Right lobe of liver (tissue), 6 donors: ENCODE measurements at regions not wholly inside any gene's neighbourhood (a gene's known extent, or its start where the extent isn't known, plus 50 kb on each side); places are given as distances from the start of the nearest gene placed in this dataset.

Source experiments
- ATAC-seq, 4 donors: fragments of 200-7000 bp; cut with Tn5 transposase; one replicate each; pipeline ENCODE4 v1.9.1; 2020; ENCODE audit warnings: mild to moderate bottlenecking in 4 of 4, moderate library complexity in 4 of 4
- DNase-seq, 3 donors: peaks; one replicate each; pipeline ENCODE4 v3.0.0-alpha.2; 2020
- H3K27ac ChIP-seq, 3 donors: fragments of 200-600 bp; one replicate each; pipeline ENCODE4 v1.8.0; 2022
- H3K27me3 ChIP-seq, 2 donors: fragments of 200-600 bp; one replicate each; pipeline ENCODE4 v1.8.0; 2022
- H3K36me3 ChIP-seq, 4 donors: fragments of 200-600 bp; sonication (generic) in 1 of 4; one replicate each; pipeline versions ENCODE4 v1.5.1 to v1.8.0; 2017 to 2022; ENCODE audit warnings: control low read depth in 1 of 4
- H3K4me1 ChIP-seq, 4 donors: fragments of 200-600 bp; sonication (generic) in 1 of 4; one replicate each; pipeline versions ENCODE4 v1.5.1 to v1.8.0; 2017 to 2022; ENCODE audit warnings: control low read depth in 1 of 4
- H3K4me3 ChIP-seq, 3 donors: fragments of 200-600 bp; one replicate each; pipeline ENCODE4 v1.8.0; 2022
- H3K9me3 ChIP-seq, 4 donors: fragments of 200-600 bp; sonication (generic) in 1 of 4; one replicate each; pipeline versions ENCODE4 v1.5.1 to v1.8.0; 2017 to 2022; ENCODE audit warnings: control low read depth in 1 of 4
- CTCF ChIP-seq, 4 donors: fragments of 200-600 bp in 3 of 4; fragments of 450-650 bp in 1 of 4; IDR thresholded peaks; one replicate each; pipeline versions ENCODE4 v1.5.1 to v1.8.0; 2016 to 2022; ENCODE audit warnings: antibody characterized with exemption in 4 of 4, mild to moderate bottlenecking in 2 of 4
- POLR2A ChIP-seq: fragments of 450-650 bp; IDR thresholded peaks from one replicate; pipeline ENCODE4 v1.6.1; 2017; ENCODE audit warnings: antibody characterized with exemption, mild to moderate bottlenecking
- WGBS: methylation state at CpG from one replicate; pipeline ENCODE4 v1.1.6; 2018; ENCODE audit warnings: low coverage, low lambda C conversion rate; ENCODE audit not compliant: insufficient coverage; ENCODE audit errors: missing lambda C conversion rate; 5-methylcytosine and 5-hydroxymethylcytosine counted together
- intact Hi-C, 2 donors: fragments of 100-400 bp; cut with DNase I; formaldehyde crosslinking; loops; one replicate each; pipeline versions ENCODE4 v1.11.2 to v1.14.1; 2022
- donor health status: DM: no; HTN: yes; CAD: no.
- donor health status: DM: no; HTN: no; CAD: no.
- donor health status: DM: no; HTN: no; CAD: no.
- donor health status: DM: no; HTN: yes; CAD: no.
- donor health status: DM: no; HTN: yes; CAD: no.

GRCh38 chr17:77849239-77849638 lies 109.3 kb upstream of the TNRC6C start:
- Histone ChIP-seq H3K4me3 (no peak overlapping the region), H3K36me3 (no peaks in the 10 kb centered on the region), H3K27me3 (no peaks in the 10 kb centered on the region), H3K9me3 (no peaks in the 10 kb centered on the region), H3K4me1 (no peaks in the 10 kb centered on the region), H3K27ac (no peak overlapping the region)
- 80% methylated on average over 6 of the region's 6 CpGs for WGBS
- TF ChIP-seq POLR2A (no peak), CTCF (IDR thresholded peaks at IDR 0.05) (no peak)
- no peak for DNase-seq
- intact Hi-C loops: no loop called here
- no peak for ATAC-seq

DNA sequence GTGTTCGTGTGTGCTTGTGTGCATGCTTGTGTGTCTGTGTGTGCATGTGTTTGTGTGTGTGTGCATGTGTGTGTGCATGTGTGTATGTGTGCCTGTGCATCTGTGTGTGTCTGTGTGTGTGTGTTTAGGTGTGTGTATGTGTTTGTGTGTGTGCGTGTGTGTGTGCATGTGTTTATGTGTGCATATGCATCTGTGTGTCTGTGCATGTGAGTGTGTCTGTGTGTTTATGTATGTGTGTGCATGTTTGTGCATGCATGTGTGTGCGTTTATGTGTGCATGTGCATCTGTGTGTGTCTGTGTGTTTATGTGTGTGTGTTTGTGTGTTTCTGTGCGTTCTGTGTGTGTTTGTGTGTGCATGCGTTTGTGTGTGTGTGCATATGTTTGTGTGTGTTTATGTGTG lies 106.6 kb upstream of the TNRC6C start:
- intact Hi-C loops: no loop called here
- no peak for DNase-seq
- Histone ChIP-seq H3K4me1 (no peaks in the 10 kb centered on the region), H3K27me3 (no peaks in the 10 kb centered on the region), H3K27ac (no peak overlapping the region), H3K36me3 (no peaks in the 10 kb centered on the region), H3K9me3 (no peaks in the 10 kb centered on the region), H3K4me3 (no peak overlapping the region)
- 77% methylated on average over 5 of the region's 5 CpGs for WGBS
- TF ChIP-seq CTCF (IDR thresholded peaks at IDR 0.05) (no peak), POLR2A (no peak)
- ATAC-seq: no peak

GRCh38 chr17:77852731-77853130 lies 105.8 kb upstream of the TNRC6C start:
- no CpG with 5 or more reads among the region's 16 CpGs for WGBS
- H3K27me3 ChIP-seq: no peaks in the 10 kb centered on the region
- no peaks in the 10 kb centered on the region for H3K4me1 ChIP-seq
- no peak overlapping the region for H3K27ac ChIP-seq
- intact Hi-C loops: no loop called here
- H3K36me3 ChIP-seq: no peaks in the 10 kb centered on the region
- TF ChIP-seq CTCF (IDR thresholded peaks at IDR 0.05) (no peak), POLR2A (no peak)
- H3K4me3 ChIP-seq: no peak overlapping the region
- H3K9me3 ChIP-seq: no peaks in the 10 kb centered on the region
- ATAC-seq (no peak), DNase-seq (peak in 1 of 3 donors; percentile 38)

GRCh38 chr17:77853191-77853977 lies 105.1 kb upstream of the TNRC6C start:
- Histone ChIP-seq H3K4me3 (no peak overlapping the region), H3K27ac (no peak overlapping the region), H3K9me3 (no peaks in the 10 kb centered on the region), H3K36me3 (no peaks in the 10 kb centered on the region), H3K27me3 (no peaks in the 10 kb centered on the region), H3K4me1 (no peaks in the 10 kb centered on the region)
- 67% methylated on average over 1 of the region's 20 CpGs for WGBS
- intact Hi-C loops: no loop called here
- TF ChIP-seq POLR2A (no peak), CTCF (IDR thresholded peaks at IDR 0.05) (no peak)
- DNase-seq (peak in 1 of 3 donors; percentile 39), ATAC-seq (no peak)
